ENCODE measurements at regions not wholly inside any gene's neighbourhood (a gene's known extent, or its start where the extent isn't known, plus 50 kb on each side); places are given as distances from the start of the nearest gene placed in this dataset.
"Not testable (repeated sequence)": the region's sequence is repeated elsewhere in the genome, so short reads cannot be mapped to it uniquely, and the experiment has no call there.

GRCh38 chr6:19399406-19399805, 437.8 kb upstream of the ID4 start:
- DNase-seq (ENCODE audit: low read depth), result peak; percentile 51

- DNase-seq (ENCODE audit: low read depth), result not testable (repeated sequence)
Measured at GRCh38 chr6:19404884-19405283, 432.3 kb upstream of the ID4 start.

- DNase-seq (ENCODE audit: low read depth), result peak; percentile 36
Measured at GRCh38 chr6:19408331-19408730, 428.8 kb upstream of the ID4 start.

GRCh38 chr6:19410481-19410880, 426.7 kb upstream of the ID4 start:
- peak; percentile 13 for DNase-seq (ENCODE audit: low read depth)

GRCh38 chr6:19413323-19413722, 423.8 kb upstream of the ID4 start:
- DNase-seq (ENCODE audit: low read depth), result peak; percentile 61

GRCh38 chr6:19415605-19416326, 421.4 kb upstream of the ID4 start:
- DNase-seq (ENCODE audit: low read depth), result peak; percentile 77

GRCh38 chr6:19416811-19417210, 420.4 kb upstream of the ID4 start:
- DNase-seq (ENCODE audit: low read depth), result no peak

- DNase-seq (ENCODE audit: low read depth), result peak; percentile 19
Measured at GRCh38 chr6:19417713-19418112, 419.5 kb upstream of the ID4 start.

GRCh38 chr6:19424853-19425252, 412.3 kb upstream of the ID4 start:
- DNase-seq (ENCODE audit: low read depth), result no peak

- no peak for DNase-seq (ENCODE audit: low read depth)
Measured at GRCh38 chr6:19427548-19427947, 409.6 kb upstream of the ID4 start.

- no peak for DNase-seq (ENCODE audit: low read depth)
Measured at GRCh38 chr6:19432966-19433498, 404.1 kb upstream of the ID4 start.

GRCh38 chr6:19434065-19434464, 403.1 kb upstream of the ID4 start:
- no peak for DNase-seq (ENCODE audit: low read depth)

- no peak for DNase-seq (ENCODE audit: low read depth)
Measured at GRCh38 chr6:19435755-19436154, 401.4 kb upstream of the ID4 start.

GRCh38 chr6:19438566-19439353, 398.4 kb upstream of the ID4 start:
- no peak for DNase-seq (ENCODE audit: low read depth)

- DNase-seq (ENCODE audit: low read depth), result no peak
Measured at GRCh38 chr6:19440531-19440930, 396.6 kb upstream of the ID4 start.

GRCh38 chr6:19443411-19443810, 393.8 kb upstream of the ID4 start:
- DNase-seq (ENCODE audit: low read depth), result no peak

- DNase-seq (ENCODE audit: low read depth), result no peak
Measured at GRCh38 chr6:19444041-19444440, 393.1 kb upstream of the ID4 start.

GRCh38 chr6:19444481-19444880, 392.7 kb upstream of the ID4 start:
- peak; percentile 40 for DNase-seq (ENCODE audit: low read depth)

GRCh38 chr6:19446570-19446969, 390.6 kb upstream of the ID4 start:
- DNase-seq (ENCODE audit: low read depth), result no peak

GRCh38 chr6:19450651-19451050, 386.5 kb upstream of the ID4 start:
- DNase-seq (ENCODE audit: low read depth), result no peak

GRCh38 chr6:19452495-19452894, 384.7 kb upstream of the ID4 start:
- DNase-seq (ENCODE audit: low read depth), result no peak

- DNase-seq (ENCODE audit: low read depth), result no peak
Measured at GRCh38 chr6:19454001-19454720, 383.0 kb upstream of the ID4 start.

Data from EH (cell line).